Small intestine (tissue), 7 donors: ENCODE measurements at regions not wholly inside any gene's neighbourhood (a gene's known extent, or its start where the extent isn't known, plus 50 kb on each side); places are given as distances from the start of the nearest gene placed in this dataset.
A peak's percentile ranks its signal among the peaks of the same experiment; 100 is the strongest.
"Not testable (repeated sequence)": the region's sequence is repeated elsewhere in the genome, so short reads cannot be mapped to it uniquely, and the experiment has no call there.

Experiments used
- DNase-seq, 2 donors: peaks; one replicate each; pipeline versions ENCODE4 v3.0.0 to v3.0.0-alpha.2; 2013
- FAIRE-seq: peaks from 2 replicates; lab custom pipeline; 2012; peaks lifted over from hg19 to GRCh38; lab: Jason Lieb, UNC
- H3K27ac ChIP-seq, 3 donors: one replicate each; pipeline ENCODE4 v1.5.1; 2013; ENCODE audit warnings: low read length in 2 of 3, mild to moderate bottlenecking in 2 of 3, control low read depth in 1 of 3, inconsistent platforms in 1 of 3, low read depth in 1 of 3, moderate library complexity in 1 of 3
- H3K27me3 ChIP-seq, 3 donors: one replicate each; pipeline ENCODE4 v1.6.1; 2013; ENCODE audit warnings: low read length in 3 of 3, inconsistent platforms in 1 of 3; ENCODE audit not compliant: control insufficient read depth in 3 of 3, insufficient read depth in 3 of 3
- H3K36me3 ChIP-seq, 3 donors: one replicate each; pipeline ENCODE4 v1.6.1; 2013; ENCODE audit warnings: low read length in 3 of 3, inconsistent platforms in 1 of 3, low read depth in 1 of 3, mild to moderate bottlenecking in 1 of 3, moderate library complexity in 1 of 3; ENCODE audit not compliant: control insufficient read depth in 3 of 3, insufficient read depth in 2 of 3
- H3K4me1 ChIP-seq, 3 donors: one replicate each; pipeline ENCODE4 v1.6.1; 2013; ENCODE audit warnings: low read length in 2 of 3, inconsistent platforms in 1 of 3, low read depth in 1 of 3, mild to moderate bottlenecking in 1 of 3, moderate library complexity in 1 of 3; ENCODE audit not compliant: control insufficient read depth in 3 of 3, insufficient read depth in 2 of 3
- H3K4me3 ChIP-seq, 3 donors: one replicate each; pipeline ENCODE4 v1.5.1; 2013; ENCODE audit warnings: low read length in 3 of 3, control low read depth in 1 of 3, inconsistent platforms in 1 of 3, low read depth in 1 of 3, mild to moderate bottlenecking in 1 of 3, moderate library complexity in 1 of 3
- H3K9me3 ChIP-seq, 2 donors: one replicate each; pipeline ENCODE4 v1.6.1; 2013; ENCODE audit warnings: low read depth in 1 of 2, low read length in 1 of 2; ENCODE audit not compliant: control insufficient read depth in 2 of 2, insufficient read depth in 1 of 2
- WGBS, 3 donors: extraction: QIAGEN DNeasy Blood & Tissue Kit; methylation state at CpG; one replicate each; pipeline ENCODE4 v1.1.7; 2013; 5-methylcytosine and 5-hydroxymethylcytosine counted together
- donor health status: healthy with polysubstance abuse.
- donor health status: control.
- donor health status: control.
- donor health status: Bipolar disorder and iron deficiency.
- donor health status: healthy.

DNA sequence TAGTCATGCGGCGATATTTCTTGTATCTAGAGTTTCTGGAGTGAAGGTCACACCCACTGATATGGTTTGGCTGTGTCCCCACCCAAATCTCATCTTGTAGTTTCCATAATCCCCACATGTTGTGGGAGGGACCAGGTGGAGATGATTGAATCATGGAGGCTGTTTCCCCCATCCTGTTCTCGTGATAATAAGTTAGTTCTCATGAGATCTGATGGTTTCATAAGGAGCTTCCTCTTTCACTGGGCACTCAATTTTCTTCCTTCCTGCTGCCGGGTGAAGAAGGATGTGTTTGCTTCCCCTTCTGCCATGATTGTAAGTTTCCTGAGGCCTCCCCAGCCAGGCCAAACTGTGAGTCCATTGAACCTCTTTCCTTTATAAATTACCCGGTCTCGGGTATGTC lies 190.5 kb upstream of the ZNF618 start:
- WGBS, 3 donors, result 77 to 82% (median 77%) methylated on average over 6 of the region's 6 CpGs
- not testable (repeated sequence) for H3K27ac ChIP-seq, FAIRE-seq, H3K36me3 ChIP-seq, DNase-seq, H3K9me3 ChIP-seq, H3K4me3 ChIP-seq, H3K4me1 ChIP-seq
- H3K27me3 ChIP-seq, result peaks cover 0 to 26% (median 4%) of the 10 kb centered on the region in 3 donors

GRCh38 chr9:113687107-113687679 lies 188.9 kb upstream of the ZNF618 start:
- DNase-seq, result no peak
- WGBS, 3 donors, result 18 to 52% (median 18%) methylated on average over 1 to 4 of the region's 4 CpGs
- Histone ChIP-seq H3K9me3 (no peaks in the 10 kb centered on the region), H3K36me3 (no peaks in the 10 kb centered on the region), H3K4me3 (no peak overlapping the region), H3K27ac (no peak overlapping the region), H3K4me1 (peaks cover 0 to 9% (median 0%) of the 10 kb centered on the region in 3 donors), H3K27me3 (peaks cover 0 to 26% (median 4%) of the 10 kb centered on the region in 3 donors)
- no peak for FAIRE-seq

DNA sequence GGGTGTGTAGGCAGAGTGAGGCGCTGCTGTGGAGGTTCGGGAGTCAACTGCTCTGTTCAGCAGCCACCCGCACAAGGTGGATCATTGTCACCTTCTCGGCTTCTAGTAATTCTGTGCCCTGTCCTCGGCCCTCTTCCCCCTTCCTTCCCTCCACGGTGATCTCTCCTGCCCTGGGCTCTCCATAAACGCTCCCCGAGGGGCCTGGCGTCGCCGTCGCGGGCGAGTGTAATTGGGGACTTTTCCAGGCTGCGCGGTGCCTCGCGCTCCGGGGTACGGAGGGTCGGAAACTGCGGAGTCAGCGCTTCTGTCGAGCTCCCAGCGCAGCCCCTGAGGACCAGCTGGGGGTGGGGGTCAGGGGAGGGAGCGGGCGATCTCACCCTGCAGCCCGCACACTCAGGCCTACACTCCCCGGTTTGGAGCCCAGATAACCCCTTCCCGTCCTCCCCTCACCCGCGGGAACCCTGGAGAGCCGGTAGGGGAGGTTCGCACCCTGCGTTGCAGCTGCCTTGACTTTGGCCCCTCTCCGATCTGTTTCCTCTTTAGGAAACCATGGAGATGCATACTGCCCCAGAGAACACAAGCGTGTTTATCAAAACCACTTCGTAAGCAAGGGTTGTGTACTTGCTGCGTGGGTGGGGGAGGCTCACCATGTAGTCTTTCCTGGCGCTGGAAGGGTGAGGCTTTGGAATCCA lies 188.3 kb upstream of the ZNF618 start:
- Histone ChIP-seq H3K9me3 (no peaks in the 10 kb centered on the region), H3K4me1 (peaks cover 0 to 9% (median 0%) of the 10 kb centered on the region in 3 donors), H3K27ac (no peak overlapping the region), H3K4me3 (peak overlapping the region in 1 of 3 donors; percentile 10), H3K36me3 (no peaks in the 10 kb centered on the region), H3K27me3 (peaks cover 0 to 26% (median 4%) of the 10 kb centered on the region in 3 donors)
- FAIRE-seq, result no peak
- 5 to 6% (median 5%) methylated on average over 39 to 40 of the region's 40 CpGs for WGBS, 3 donors
- peak; percentile 27 to 61 for DNase-seq

GRCh38 chr9:113690055-113690740 lies 185.9 kb upstream of the ZNF618 start:
- FAIRE-seq, result no peak
- H3K27me3 ChIP-seq, result peaks cover 0 to 26% (median 4%) of the 10 kb centered on the region in 3 donors
- WGBS, 3 donors, result 71 to 75% (median 75%) methylated on average over 11 of the region's 11 CpGs

DNA sequence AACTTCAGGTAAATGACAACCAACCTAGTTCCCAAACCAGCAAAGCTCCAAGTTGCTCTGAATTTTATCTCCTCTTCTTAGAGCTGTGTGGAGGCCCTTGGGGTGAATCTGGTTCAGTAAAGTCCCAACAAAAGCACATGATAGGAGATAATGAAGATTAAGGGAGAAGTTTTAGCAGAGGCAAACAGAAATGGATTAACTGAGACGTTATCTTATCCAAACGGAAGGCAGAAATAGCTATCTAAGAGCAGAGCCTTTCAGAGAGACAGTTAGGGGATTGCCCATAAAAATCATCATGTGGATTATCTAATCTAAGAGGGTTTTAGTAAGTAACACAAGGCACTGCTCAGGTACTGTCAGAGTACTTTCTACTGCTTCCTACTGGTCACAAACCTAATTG lies 183.9 kb upstream of the ZNF618 start:
- DNase-seq (no peak), FAIRE-seq (no peak)
- Histone ChIP-seq H3K27me3 (peaks cover 0 to 17% (median 6%) of the 10 kb centered on the region in 3 donors), H3K4me1 (peaks cover 0 to 9% (median 0%) of the 10 kb centered on the region in 3 donors), H3K4me3 (no peak overlapping the region), H3K9me3 (no peaks in the 10 kb centered on the region), H3K27ac (no peak overlapping the region), H3K36me3 (no peaks in the 10 kb centered on the region)
- 15 to 63% (median 33%) methylated on average over 2 of the region's 2 CpGs for WGBS, 3 donors

More at GRCh38 chr9:113690055-113690740, 185.9 kb upstream of the ZNF618 start:
- Histone ChIP-seq H3K4me3 (no peak overlapping the region), H3K9me3 (no peaks in the 10 kb centered on the region), H3K4me1 (peaks cover 0 to 9% (median 0%) of the 10 kb centered on the region in 3 donors), H3K36me3 (no peaks in the 10 kb centered on the region), H3K27ac (no peak overlapping the region)
- DNase-seq, result no peak

DNA sequence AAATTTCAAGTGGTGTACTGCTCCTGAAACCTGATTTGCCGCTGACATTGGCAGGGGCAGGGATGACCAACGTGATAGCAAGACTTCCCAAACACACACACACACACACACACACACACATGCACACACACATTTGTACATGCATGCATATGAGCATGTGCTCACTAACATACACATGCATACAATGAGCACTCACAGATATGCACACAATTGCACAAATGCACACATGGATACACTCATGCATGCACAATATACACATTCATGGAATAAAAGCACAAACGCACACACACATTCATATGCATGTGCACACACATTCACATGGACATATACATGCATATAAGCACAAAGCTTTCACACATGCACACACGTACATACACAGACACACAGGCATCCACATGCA lies 181.2 kb upstream of the ZNF618 start:
- Histone ChIP-seq H3K9me3 (no peaks in the 10 kb centered on the region), H3K27ac (no peak overlapping the region), H3K27me3 (peaks cover 0 to 2% (median 0%) of the 10 kb centered on the region in 3 donors), H3K4me1 (no peaks in the 10 kb centered on the region), H3K4me3 (no peak overlapping the region), H3K36me3 (no peaks in the 10 kb centered on the region)
- DNase-seq, result no peak
- 63 to 76% (median 71%) methylated on average over 4 of the region's 4 CpGs for WGBS, 3 donors
- FAIRE-seq, result no peak

GRCh38 chr9:113695440-113695851 lies 180.7 kb upstream of the ZNF618 start:
- FAIRE-seq (no peak), DNase-seq (no peak)
- H3K27me3 ChIP-seq, result peaks cover 0 to 2% (median 0%) of the 10 kb centered on the region in 3 donors
- 55 to 86% (median 76%) methylated on average over 2 of the region's 2 CpGs for WGBS, 3 donors
- no peaks in the 10 kb centered on the region for H3K4me1 ChIP-seq
- H3K36me3 ChIP-seq, result no peaks in the 10 kb centered on the region
- peaks cover 0 to 3% of the 10 kb centered on the region in 2 donors for H3K9me3 ChIP-seq
- no peak overlapping the region for H3K4me3 ChIP-seq
- H3K27ac ChIP-seq, result no peak overlapping the region

DNA sequence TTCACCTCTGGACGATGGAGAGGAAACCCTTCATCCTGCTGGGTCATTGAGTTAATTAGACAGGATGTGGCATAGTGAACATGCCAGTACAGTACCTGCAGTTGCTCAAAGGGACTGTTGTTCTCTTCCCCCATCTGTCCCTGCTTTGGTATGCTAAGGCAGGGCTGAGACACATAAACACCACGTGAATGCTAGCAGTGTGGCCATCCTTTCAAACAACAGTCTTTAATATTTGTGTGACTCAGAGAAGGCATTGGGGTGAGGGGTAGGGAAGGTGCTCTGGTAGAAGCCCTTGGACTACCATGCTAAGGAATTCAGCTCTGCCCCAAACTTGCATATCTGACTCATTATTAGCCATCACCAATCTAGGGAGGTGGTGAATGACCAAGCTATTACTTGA lies 180.2 kb upstream of the ZNF618 start:
- DNase-seq (no peak), FAIRE-seq (no peak)
- no peaks in the 10 kb centered on the region for H3K4me1 ChIP-seq
- H3K27me3 ChIP-seq, result peaks cover 0 to 2% (median 0%) of the 10 kb centered on the region in 3 donors
- no peak overlapping the region for H3K27ac ChIP-seq
- peaks cover 0 to 8% of the 10 kb centered on the region in 2 donors for H3K9me3 ChIP-seq
- 43 to 61% (median 55%) methylated on average over 2 of the region's 2 CpGs for WGBS, 3 donors
- H3K36me3 ChIP-seq, result no peaks in the 10 kb centered on the region
- H3K4me3 ChIP-seq, result no peak overlapping the region
